HepG2 (cell line): ENCODE measurements at regions not wholly inside any gene's neighbourhood (a gene's known extent, or its start where the extent isn't known, plus 50 kb on each side); places are given as distances from the start of the nearest gene placed in this dataset.

ENCODE experiments used
- ATAC-seq: fragments of 200-7000 bp; cut with Tn5 transposase; 3 replicates; pipeline ENCODE4 v1.9.1; 2020; ENCODE audit warnings: mild to moderate bottlenecking, moderate library complexity
- BruUV-seq: library from RNA; stranded (reverse); fragments of 400-500 nt; replicated peaks from 2 replicates; lab custom pipeline; 2021; lab: Mats Ljungman, UMichigan
- CTCF ChIA-PET: fragments of 300-600 bp; formaldehyde crosslinking; extraction: SDS; loops from one replicate; lab custom pipeline; 2021; ENCODE audit warnings: low total read pairs, inconsistent platforms, low intra/inter-chr PET ratio; lab: Yijun Ruan, JAX
- POLR2A ChIA-PET: fragments of 350-600 bp; sonication (Branson Sonifier 250); formaldehyde crosslinking; loops from one replicate; lab custom pipeline; 2020; ENCODE audit warnings: antibody characterized with exemption, inconsistent platforms; lab: Yijun Ruan, JAX
- DNase-seq: peaks from one replicate; pipeline ENCODE4 v3.0.0-alpha.2; 2015; ENCODE audit warnings: low spot score
- FAIRE-seq: peaks from 3 replicates; lab custom pipeline; 2011; peaks lifted over from hg19 to GRCh38; lab: Jason Lieb, UNC
- H2AFZ ChIP-seq: one replicate; pipeline ENCODE4 v1.6.1; 2011; ENCODE audit warnings: low read length, inconsistent platforms
- H3K27ac ChIP-seq: fragments of 300-600 bp; 3 replicates; pipeline ENCODE4 v1.8.0; 2011; ENCODE audit warnings: mixed run types, mild to moderate bottlenecking, mixed read lengths, low read length, inconsistent platforms; ENCODE audit not compliant: insufficient read depth; ENCODE audit errors: extremely low read length
- H3K27me3 ChIP-seq, 2 experiments: fragments of 200-600 bp in 1 of 2; 2 replicates in 1 of 2; 3 replicates in 1 of 2; pipeline versions ENCODE4 v1.6.0 to v1.8.0; 2011; ENCODE audit warnings: low read length in 2 of 2, mild to moderate bottlenecking in 2 of 2, moderate library complexity in 2 of 2, inconsistent platforms in 1 of 2; ENCODE audit not compliant: insufficient read depth in 2 of 2, control insufficient read depth in 1 of 2
- H3K36me3 ChIP-seq, 2 experiments: fragments of 200-600 bp in 1 of 2; replicated peaks in 1 of 2; 2 replicates in 1 of 2; 3 replicates in 1 of 2; pipeline versions ENCODE4 v1.5.1 to v1.8.0; 2011; ENCODE audit warnings: low read length in 2 of 2, inconsistent platforms in 1 of 2; ENCODE audit not compliant: insufficient read depth in 2 of 2, control insufficient read depth in 1 of 2
- H3K4me1 ChIP-seq: 2 replicates; pipeline ENCODE4 v1.5.1; 2012; ENCODE audit warnings: low read length, inconsistent platforms; ENCODE audit not compliant: insufficient read depth
- H3K4me2 ChIP-seq: 2 replicates; pipeline ENCODE4 v1.6.0; 2011; ENCODE audit warnings: low read depth, low read length, inconsistent platforms
- H3K4me3 ChIP-seq, 3 experiments: fragments of 200-600 bp in 1 of 3; sonication (generic), shearing (Covaris generic) in 1 of 3; replicated peaks in 1 of 3; 2 replicates each; pipeline ENCODE4 v1.5.1; 2011 to 2016; ENCODE audit warnings: low read length in 3 of 3, inconsistent platforms in 2 of 3, low read depth in 2 of 3, mild to moderate bottlenecking in 2 of 3, control low read depth in 1 of 3, mixed read lengths in 1 of 3; ENCODE audit not compliant: insufficient read depth in 1 of 3
- H3K79me2 ChIP-seq: one replicate; pipeline ENCODE4 v1.6.1; 2011; ENCODE audit warnings: low read length, inconsistent platforms; ENCODE audit not compliant: insufficient read depth
- H3K9ac ChIP-seq: 2 replicates; pipeline ENCODE4 v1.6.0; 2011; ENCODE audit warnings: mild to moderate bottlenecking, low read depth, low read length, inconsistent platforms; ENCODE audit not compliant: insufficient read depth
- H3K9me3 ChIP-seq: 2 replicates; pipeline ENCODE4 v1.5.1; 2012; ENCODE audit warnings: mild to moderate bottlenecking, low read length
- H4K20me1 ChIP-seq: 2 replicates; pipeline ENCODE4 v1.6.0; 2011; ENCODE audit warnings: inconsistent platforms, mild to moderate bottlenecking, low read length, moderate library complexity; ENCODE audit not compliant: insufficient read depth
- BCL6 ChIP-seq: IDR thresholded peaks from 2 replicates; pipeline ENCODE4 v1.6.1; 2016; ENCODE audit warnings: missing genetic modification reagents, missing compliant biosample characterization
- BRCA1 ChIP-seq: sonication (generic); formaldehyde crosslinking; IDR thresholded peaks from 2 replicates; pipeline ENCODE4 v1.4.0; 2020; ENCODE audit warnings: missing genetic modification reagents
- CBX5 ChIP-seq: sonication (generic); formaldehyde crosslinking; IDR thresholded peaks from 2 replicates; pipeline ENCODE4 v1.4.0; 2020; ENCODE audit warnings: missing genetic modification reagents, borderline replicate concordance
- EP300 ChIP-seq, 3 experiments: sonication (generic) in 1 of 3; formaldehyde crosslinking in 1 of 3; IDR thresholded peaks; 2 replicates each; pipeline versions ENCODE4 v1.5.1 to v1.6.1; 2011 to 2020; ENCODE audit warnings: low read depth in 2 of 3, low read length in 2 of 3, borderline replicate concordance in 1 of 3, improper control_type of control experiment in 1 of 3, mild to moderate bottlenecking in 1 of 3, missing genetic modification reagents in 1 of 3, moderate library complexity in 1 of 3
- FOSL1 ChIP-seq: sonication (generic); formaldehyde crosslinking; IDR thresholded peaks from 2 replicates; pipeline ENCODE4 v1.9.0; 2021; ENCODE audit warnings: missing genetic modification reagents, borderline replicate concordance
- GATAD1 ChIP-seq: IDR thresholded peaks from 2 replicates; pipeline ENCODE4 v1.6.1; 2016; ENCODE audit warnings: missing genetic modification reagents, missing compliant biosample characterization
- JDP2 ChIP-seq: sonication (generic); formaldehyde crosslinking; IDR thresholded peaks from 2 replicates; pipeline ENCODE4 v1.8.1; 2022; ENCODE audit warnings: missing genetic modification reagents, borderline replicate concordance
- NFE2L2 ChIP-seq: fragments of 150-350 bp; IDR thresholded peaks from 2 replicates; pipeline ENCODE4 v1.6.1; 2014; ENCODE audit warnings: low read length
- RAD51 ChIP-seq: fragments of 450-650 bp; IDR thresholded peaks from 2 replicates; pipeline ENCODE4 v1.6.1; 2016; ENCODE audit warnings: borderline replicate concordance
- REPIN1 ChIP-seq: sonication (generic); formaldehyde crosslinking; IDR thresholded peaks from 2 replicates; pipeline ENCODE4 v1.8.0; 2022; ENCODE audit warnings: missing genetic modification reagents, low read depth, mild to moderate bottlenecking, borderline replicate concordance
- SMC3 ChIP-seq: IDR thresholded peaks from 2 replicates; pipeline ENCODE4 v1.6.1; 2011; ENCODE audit warnings: low read length, improper control_type of control experiment
- SOX13 ChIP-seq, 3 experiments: fragments of 450-650 bp in 1 of 3; sonication (generic) in 1 of 3; formaldehyde crosslinking in 1 of 3; IDR thresholded peaks in 2 of 3; conservative IDR thresholded peaks in 1 of 3; 2 replicates each; pipeline versions ENCODE4 v1.5.0 to v1.6.1; 2016 to 2020; ENCODE audit warnings: antibody characterized with exemption in 1 of 3, mild to moderate bottlenecking in 1 of 3, missing compliant biosample characterization in 1 of 3, missing genetic modification reagents in 1 of 3, moderate library complexity in 1 of 3
- TFE3 ChIP-seq: IDR thresholded peaks from 2 replicates; pipeline ENCODE4 v1.6.1; 2016
- YEATS2 ChIP-seq: sonication (generic); formaldehyde crosslinking; IDR thresholded peaks from 2 replicates; pipeline ENCODE4 v1.4.0; 2020; ENCODE audit warnings: missing genetic modification reagents, borderline replicate concordance
- YY1 ChIP-seq: IDR thresholded peaks from 2 replicates; pipeline ENCODE4 v1.6.1; 2011; ENCODE audit warnings: low read length, low read depth, moderate library complexity, mild to moderate bottlenecking; ENCODE audit not compliant: insufficient read depth, insufficient replicate concordance
- ZEB1 ChIP-seq: IDR thresholded peaks from 2 replicates; pipeline ENCODE4 v1.6.1; 2012; ENCODE audit warnings: mild to moderate bottlenecking, low read depth, inconsistent platforms; ENCODE audit not compliant: insufficient replicate concordance
- ZFY ChIP-seq: sonication (generic); formaldehyde crosslinking; IDR thresholded peaks from 2 replicates; pipeline ENCODE4 v1.4.0; 2020; ENCODE audit warnings: missing genetic modification reagents
- ZKSCAN8 ChIP-seq: IDR thresholded peaks from 2 replicates; pipeline ENCODE4 v1.6.1; 2016; ENCODE audit warnings: borderline replicate concordance, missing genetic modification reagents, missing compliant biosample characterization
- ZNF30 ChIP-seq: sonication (generic); formaldehyde crosslinking; IDR thresholded peaks from 2 replicates; pipeline ENCODE4 v1.5.0; 2020; ENCODE audit warnings: mild to moderate bottlenecking, missing genetic modification reagents
- ZNF430 ChIP-seq: sonication (generic); formaldehyde crosslinking; IDR thresholded peaks from 2 replicates; pipeline ENCODE4 v1.9.0; 2021; ENCODE audit warnings: mild to moderate bottlenecking, missing genetic modification reagents
- ZSCAN5A ChIP-seq: sonication (generic); formaldehyde crosslinking; IDR thresholded peaks from 2 replicates; pipeline ENCODE4 v1.8.0; 2022; ENCODE audit warnings: mild to moderate bottlenecking, missing genetic modification reagents, borderline replicate concordance
- WGBS: methylation state at CpG from one replicate; pipeline ENCODE4 v1.1.6; 2017; ENCODE audit warnings: low lambda C conversion rate; 5-methylcytosine and 5-hydroxymethylcytosine counted together
- in situ Hi-C: cut with HindIII; loops from 2 replicates; pipeline ENCODE4 v1.10.0; 2017; ENCODE audit warnings: low pct_unique_long_range_greater_than_20kb; ENCODE audit not compliant: extremely low pct_ligation_motif_present
- intact Hi-C: fragments of 100-400 bp; cut with micrococcal nuclease; formaldehyde crosslinking; loops from one replicate; pipeline ENCODE4 v1.10.0; 2022; ENCODE audit not compliant: unreplicated experiment

GRCh38 chr11:8813658-8814057, 97.3 kb upstream of the AKIP1 start:
- Histone ChIP-seq H3K9me3 (no peaks in the 10 kb centered on the region), H3K4me2 (peak overlapping the region; percentile 13; the same call in 1 of the 2 replicates), H3K9ac (no peak overlapping the region), H3K36me3 (no peaks in the 10 kb centered on the region), H4K20me1 (no peaks in the 10 kb centered on the region), H3K27me3 (no peaks in the 10 kb centered on the region), H3K27ac (no peak overlapping the region), H2AFZ (no peak overlapping the region), H3K4me1 (peaks cover 43% of the 10 kb centered on the region), H3K4me3 (no peak overlapping the region), H3K79me2 (no peaks in the 10 kb centered on the region)
- ATAC-seq = peak; percentile 78
- no TSS peak for BruUV-seq
- intact Hi-C loops (loop anchor here (1.0 to 10.0 kb wide), 4 partner anchors 99 to 209 kb away; partner anchors contain the start of genes AKIP1 and TMEM9B), in situ Hi-C loops (loop anchor here (5.0 kb wide), 1 partner anchor 116 kb away; no protein-coding TSS in a partner anchor)
- peak; percentile 83 for DNase-seq
- 0% methylated on average over 1 of the region's 1 CpG for WGBS
- FAIRE-seq = peak; percentile 79
- ChIA-PET POLR2A (interaction anchor here (0.6 to 1.3 kb wide), 3 partner anchors 96 to 131 kb away, joined by 3 to 7 read pairs (median 3); partner anchors contain the start of genes RPL27A and TRIM66), CTCF (interaction anchor here (0.7 to 1.1 kb wide), 3 partner anchors 114 to 146 kb away, joined by 3 to 4 read pairs (median 3); no protein-coding TSS in a partner anchor)
- TF ChIP-seq GATAD1 (CRISPR knock-in tag) = 0 out of 2 replicates have a peak, but pooled peaks have one; percentile 22
- TF ChIP-seq YEATS2 = peak; percentile 52; the same call in 1 of the 2 replicates
- peak; percentile 11; the same call in 1 of the 2 replicates for TF ChIP-seq BCL6 (CRISPR knock-in tag)
- no peak for TF ChIP-seq JDP2 (CRISPR knock-in tag)
- TF ChIP-seq RAD51 = no peak
- TF ChIP-seq ZSCAN5A (CRISPR knock-in tag) = no peak
- peak; percentile 39; the same call in 1 of the 2 replicates for TF ChIP-seq ZFY (CRISPR knock-in tag)
- TF ChIP-seq EP300 (IDR thresholded peaks at IDR 0.05; ENCODE audit: low read depth in 2 of 2, low read length in 2 of 2) = no peak
- peak; percentile 25; the same call in 1 of the 2 replicates for TF ChIP-seq EP300 (CRISPR knock-in tag; IDR thresholded peaks at IDR 0.05; ENCODE audit: borderline replicate concordance)
- TF ChIP-seq SMC3 = peak; percentile 76
- TF ChIP-seq SOX13 (IDR thresholded peaks at IDR 0.05) = no peak
- peak in 1 of 2 experiments; percentile 50; a peak in 1 of 4 replicates for TF ChIP-seq SOX13 (CRISPR knock-in tag; conservative IDR thresholded peaks at IDR 0.05 in 1 of 2, IDR thresholded peaks at IDR 0.05 in 1 of 2)
- TF ChIP-seq NFE2L2 = no peak
- peak; percentile 23 for TF ChIP-seq YY1
- TF ChIP-seq CBX5 (CRISPR knock-in tag) = peak; percentile 63; the same call in 1 of the 2 replicates
- TF ChIP-seq ZKSCAN8 = peak; percentile 48; the same call in 1 of the 2 replicates
- TF ChIP-seq TFE3 (CRISPR knock-in tag) = 0 out of 2 replicates have a peak, but pooled peaks have one; percentile 46
- TF ChIP-seq REPIN1 (CRISPR knock-in tag) = 0 out of 2 replicates have a peak, but pooled peaks have one; percentile 25
- no peak for TF ChIP-seq FOSL1 (CRISPR knock-in tag)
- TF ChIP-seq BRCA1 = 0 out of 2 replicates have a peak, but pooled peaks have one; percentile 28
- TF ChIP-seq ZNF430 (CRISPR knock-in tag) = no peak
- TF ChIP-seq ZEB1 = no peak
- TF ChIP-seq ZNF30 = no peak
